Caki2 (cell line): ENCODE measurements at regions not wholly inside any gene's neighbourhood (a gene's known extent, or its start where the extent isn't known, plus 50 kb on each side); places are given as distances from the start of the nearest gene placed in this dataset.
"Not testable (repeated sequence)": the region's sequence is repeated elsewhere in the genome, so short reads cannot be mapped to it uniquely, and the experiment has no call there.

Experiments
- DNase-seq: peaks from one replicate; pipeline ENCODE4 v3.0.0-alpha.2; 2015; ENCODE audit warnings: low read depth
- in situ Hi-C: cut with HindIII; loops from 2 replicates; pipeline ENCODE4 v1.10.0; 2016; ENCODE audit warnings: low sequenced_read_pairs, low pct_unique_long_range_greater_than_20kb, mixed read lengths

GRCh38 chr2:168335254-168335653, 87.9 kb upstream of the STK39 start:
- DNase-seq, in situ Hi-C loops: not testable (repeated sequence)

GRCh38 chr2:168336786-168337388, 89.5 kb upstream of the STK39 start:
- in situ Hi-C loops: no loop called here
- DNase-seq: peak; percentile 6

GRCh38 chr2:168338292-168338691, 90.9 kb upstream of the STK39 start:
- in situ Hi-C loops: no loop called here
- DNase-seq: no peak

- in situ Hi-C loops: no loop called here
- no peak for DNase-seq
Measured at GRCh38 chr2:168338803-168339437, 91.5 kb upstream of the STK39 start.

- in situ Hi-C loops: no loop called here
- DNase-seq: no peak
Measured at GRCh38 chr2:168340931-168341330, 93.5 kb upstream of the STK39 start.

- DNase-seq: no peak
- in situ Hi-C loops: no loop called here
Measured at GRCh38 chr2:168343586-168343985, 96.2 kb upstream of the STK39 start.

GRCh38 chr2:168344706-168345105, 97.3 kb upstream of the STK39 start:
- DNase-seq: no peak
- in situ Hi-C loops: no loop called here

- in situ Hi-C loops: no loop called here
- DNase-seq: no peak
Measured at GRCh38 chr2:168345601-168346000, 98.2 kb upstream of the STK39 start.

- DNase-seq: peak; percentile 54
- in situ Hi-C loops: no loop called here
Measured at GRCh38 chr2:168346725-168347477, 99.5 kb upstream of the STK39 start.

GRCh38 chr2:168348076-168348475, 100.7 kb upstream of the STK39 start:
- in situ Hi-C loops: no loop called here
- DNase-seq: no peak

GRCh38 chr2:168350380-168350779, 103.0 kb upstream of the STK39 start:
- in situ Hi-C loops: no loop called here
- no peak for DNase-seq

- no peak for DNase-seq
- in situ Hi-C loops: no loop called here
Measured at GRCh38 chr2:168353251-168353650, 102.8 kb upstream of the CERS6 start.

- DNase-seq: no peak
- in situ Hi-C loops: no loop called here
Measured at GRCh38 chr2:168354499-168354898, 101.6 kb upstream of the CERS6 start.

GRCh38 chr2:168355121-168355520, 101.0 kb upstream of the CERS6 start:
- in situ Hi-C loops: no loop called here
- DNase-seq: no peak

- DNase-seq: no peak
- in situ Hi-C loops: no loop called here
Measured at GRCh38 chr2:168355779-168356476, 100.1 kb upstream of the CERS6 start.

GRCh38 chr2:168356477-168356835, 99.6 kb upstream of the CERS6 start:
- in situ Hi-C loops: no loop called here
- DNase-seq: no peak

GRCh38 chr2:168357797-168358472, 98.1 kb upstream of the CERS6 start:
- in situ Hi-C loops: no loop called here
- DNase-seq: no peak

GRCh38 chr2:168359082-168359481, 97.0 kb upstream of the CERS6 start:
- DNase-seq: no peak
- in situ Hi-C loops: no loop called here
